ENCODE measurements at regions not wholly inside any gene's neighbourhood (a gene's known extent, or its start where the extent isn't known, plus 50 kb on each side); places are given as distances from the start of the nearest gene placed in this dataset.

- Histone ChIP-seq H3K79me2 (ENCODE audit: insufficient read depth, low read length) (no peaks in the 10 kb centered on the region), H3K4me3 (ENCODE audit: insufficient read depth, low read length, poor library complexity, severe bottlenecking) (no peak overlapping the region), H4K20me1 (ENCODE audit: low read depth, low read length) (no peaks in the 10 kb centered on the region), H2AFZ (ENCODE audit: low read depth, low read length, severe bottlenecking) (no peak overlapping the region), H3K9ac (ENCODE audit: low read length) (no peak overlapping the region), H3K9me3 (ENCODE audit: insufficient read depth, low read length) (no peaks in the 10 kb centered on the region), H3F3A (ENCODE audit: insufficient read depth) (no peaks in the 10 kb centered on the region), H3K36me3 (ENCODE audit: low read length) (no peaks in the 10 kb centered on the region), H3K4me2 (ENCODE audit: low read depth, low read length, poor library complexity, severe bottlenecking) (no peak overlapping the region), H3K27ac (ENCODE audit: low read depth, low read length) (no peak overlapping the region), H3K27me3 (ENCODE audit: low read length) (no peaks in the 10 kb centered on the region), H3K9me2 (replicated peaks; ENCODE audit: insufficient read depth, low read length) (no peaks in the 10 kb centered on the region)
- TF ChIP-seq CTCF (IDR thresholded peaks at IDR 0.05; ENCODE audit: insufficient read depth, low read length, poor library complexity, severe bottlenecking) (no peak), EZH2phosphoT487 (conservative IDR thresholded peaks at IDR 0.05; ENCODE audit: low read length) (no peak)
Observed at GRCh38 chr2:58950795-58951462, 709.8 kb upstream of the FANCL start.

GRCh38 chr2:58939388-58939787, 698.3 kb upstream of the FANCL start:
- Histone ChIP-seq H3K9ac (ENCODE audit: low read length) (no peak overlapping the region), H3K4me2 (ENCODE audit: low read depth, low read length, poor library complexity, severe bottlenecking) (no peak overlapping the region), H3K9me3 (ENCODE audit: insufficient read depth, low read length) (no peaks in the 10 kb centered on the region; the same call in 1 of the 2 replicates), H2AFZ (ENCODE audit: low read depth, low read length, severe bottlenecking) (no peak overlapping the region), H3K79me2 (ENCODE audit: insufficient read depth, low read length) (no peaks in the 10 kb centered on the region), H3K9me2 (replicated peaks; ENCODE audit: insufficient read depth, low read length) (no peaks in the 10 kb centered on the region), H3K27me3 (ENCODE audit: low read length) (no peaks in the 10 kb centered on the region), H3K36me3 (ENCODE audit: low read length) (no peaks in the 10 kb centered on the region), H3F3A (ENCODE audit: insufficient read depth) (no peaks in the 10 kb centered on the region), H3K27ac (ENCODE audit: low read depth, low read length) (no peak overlapping the region), H3K4me3 (ENCODE audit: insufficient read depth, low read length, poor library complexity, severe bottlenecking) (no peak overlapping the region), H4K20me1 (ENCODE audit: low read depth, low read length) (no peaks in the 10 kb centered on the region)
- TF ChIP-seq EZH2phosphoT487 (conservative IDR thresholded peaks at IDR 0.05; ENCODE audit: low read length), result no peak
- no peak for TF ChIP-seq CTCF (IDR thresholded peaks at IDR 0.05; ENCODE audit: insufficient read depth, low read length, poor library complexity, severe bottlenecking)

GRCh38 chr2:58938988-58939387, 697.9 kb upstream of the FANCL start:
- no peak overlapping the region for H3K4me2 ChIP-seq (ENCODE audit: low read depth, low read length, poor library complexity, severe bottlenecking)
- H3K9me2 ChIP-seq (replicated peaks; ENCODE audit: insufficient read depth, low read length), result no peaks in the 10 kb centered on the region
- H3K27me3 ChIP-seq (ENCODE audit: low read length), result no peaks in the 10 kb centered on the region

More at GRCh38 chr2:58938988-58939387, 697.9 kb upstream of the FANCL start:
- Histone ChIP-seq H3F3A (ENCODE audit: insufficient read depth) (no peaks in the 10 kb centered on the region), H3K27ac (ENCODE audit: low read depth, low read length) (no peak overlapping the region), H2AFZ (ENCODE audit: low read depth, low read length, severe bottlenecking) (no peak overlapping the region), H4K20me1 (ENCODE audit: low read depth, low read length) (no peaks in the 10 kb centered on the region), H3K79me2 (ENCODE audit: insufficient read depth, low read length) (no peaks in the 10 kb centered on the region), H3K36me3 (ENCODE audit: low read length) (no peaks in the 10 kb centered on the region), H3K4me3 (ENCODE audit: insufficient read depth, low read length, poor library complexity, severe bottlenecking) (no peak overlapping the region), H3K9ac (ENCODE audit: low read length) (no peak overlapping the region), H3K9me3 (ENCODE audit: insufficient read depth, low read length) (no peaks in the 10 kb centered on the region; the same call in 1 of the 2 replicates)
- TF ChIP-seq EZH2phosphoT487 (conservative IDR thresholded peaks at IDR 0.05; ENCODE audit: low read length), result no peak
- TF ChIP-seq CTCF (IDR thresholded peaks at IDR 0.05; ENCODE audit: insufficient read depth, low read length, poor library complexity, severe bottlenecking), result no peak
